ENCODE measurements at regions not wholly inside any gene's neighbourhood (a gene's known extent, or its start where the extent isn't known, plus 50 kb on each side); places are given as distances from the start of the nearest gene placed in this dataset.

GRCh38 chr6:4586469-4586859, 189.7 kb upstream of the CDYL start:
- no peaks in the 10 kb centered on the region for H3K4me1 ChIP-seq (ENCODE audit: insufficient read depth, low read length, poor library complexity, severe bottlenecking)
- H3K27ac ChIP-seq (ENCODE audit: low read depth, low read length, poor library complexity, severe bottlenecking): no peak overlapping the region
- no peak for TF ChIP-seq CTCF (conservative IDR thresholded peaks at IDR 0.05; ENCODE audit: low read length)
- TF ChIP-seq EZH2phosphoT487 (IDR thresholded peaks at IDR 0.05; ENCODE audit: borderline replicate concordance, low read depth, low read length): no peak
- ChIA-PET CTCF (ENCODE audit: unreplicated experiment) (no interaction called here), POLR2A (no interaction called here)
- no peaks in the 10 kb centered on the region for H3K9me3 ChIP-seq (ENCODE audit: low read length)
- H3K4me3 ChIP-seq (ENCODE audit: low read depth, low read length, poor library complexity, severe bottlenecking): no peak overlapping the region
- H3K36me3 ChIP-seq (ENCODE audit: insufficient read depth, low read length): no peaks in the 10 kb centered on the region
- H3K9me2 ChIP-seq (ENCODE audit: insufficient read depth, low read length): no peaks in the 10 kb centered on the region
- H4K20me1 ChIP-seq (ENCODE audit: insufficient read depth, low read length): no peaks in the 10 kb centered on the region
- no peak overlapping the region for H3K4me2 ChIP-seq (ENCODE audit: low read length)
- intact Hi-C loops (cut with micrococcal nuclease; ENCODE audit: unreplicated experiment): no loop called here
- no peaks in the 10 kb centered on the region for H3K79me2 ChIP-seq (ENCODE audit: insufficient read depth, low read depth, low read length)
- no peak for DNase-seq (ENCODE audit: low spot score)
- H2AFZ ChIP-seq (ENCODE audit: low read length): no peak overlapping the region
- no TSS peak for BruUV-seq (replicated peaks)

GRCh38 chr6:4585682-4586468, 190.3 kb upstream of the CDYL start:
- CTCF ChIA-PET (ENCODE audit: unreplicated experiment): no interaction called here
- Histone ChIP-seq H2AFZ (ENCODE audit: low read length) (no peak overlapping the region), H3K4me2 (ENCODE audit: low read length) (no peak overlapping the region), H3K9me3 (ENCODE audit: low read length) (no peaks in the 10 kb centered on the region), H3K27ac (ENCODE audit: low read depth, low read length, poor library complexity, severe bottlenecking) (no peak overlapping the region), H3K4me1 (ENCODE audit: insufficient read depth, low read length, poor library complexity, severe bottlenecking) (no peaks in the 10 kb centered on the region), H3K79me2 (ENCODE audit: insufficient read depth, low read depth, low read length) (no peaks in the 10 kb centered on the region), H4K20me1 (ENCODE audit: insufficient read depth, low read length) (no peaks in the 10 kb centered on the region), H3K4me3 (ENCODE audit: low read depth, low read length, poor library complexity, severe bottlenecking) (no peak overlapping the region), H3K9me2 (ENCODE audit: insufficient read depth, low read length) (no peaks in the 10 kb centered on the region), H3K36me3 (ENCODE audit: insufficient read depth, low read length) (no peaks in the 10 kb centered on the region)
- no peak for DNase-seq (ENCODE audit: low spot score)
- intact Hi-C loops (cut with micrococcal nuclease; ENCODE audit: unreplicated experiment): no loop called here
- POLR2A ChIA-PET: no interaction called here
- TF ChIP-seq CTCF (conservative IDR thresholded peaks at IDR 0.05; ENCODE audit: low read length): no peak
- no peak for TF ChIP-seq EZH2phosphoT487 (IDR thresholded peaks at IDR 0.05; ENCODE audit: borderline replicate concordance, low read depth, low read length)
- BruUV-seq (replicated peaks): no TSS peak

GRCh38 chr6:4584801-4585200, 191.4 kb upstream of the CDYL start:
- Histone ChIP-seq H2AFZ (ENCODE audit: low read length) (no peak overlapping the region), H3K9me3 (ENCODE audit: low read length) (no peaks in the 10 kb centered on the region), H3K4me3 (ENCODE audit: low read depth, low read length, poor library complexity, severe bottlenecking) (no peak overlapping the region), H3K27ac (ENCODE audit: low read depth, low read length, poor library complexity, severe bottlenecking) (no peak overlapping the region), H3K4me2 (ENCODE audit: low read length) (no peak overlapping the region), H3K9me2 (ENCODE audit: insufficient read depth, low read length) (no peaks in the 10 kb centered on the region), H3K4me1 (ENCODE audit: insufficient read depth, low read length, poor library complexity, severe bottlenecking) (no peaks in the 10 kb centered on the region), H3K36me3 (ENCODE audit: insufficient read depth, low read length) (no peaks in the 10 kb centered on the region), H3K79me2 (ENCODE audit: insufficient read depth, low read depth, low read length) (no peaks in the 10 kb centered on the region), H4K20me1 (ENCODE audit: insufficient read depth, low read length) (no peaks in the 10 kb centered on the region)
- DNase-seq (ENCODE audit: low spot score): no peak
- no TSS peak for BruUV-seq (replicated peaks)
- TF ChIP-seq CTCF (conservative IDR thresholded peaks at IDR 0.05; ENCODE audit: low read length) (no peak), EZH2phosphoT487 (IDR thresholded peaks at IDR 0.05; ENCODE audit: borderline replicate concordance, low read depth, low read length) (no peak)
- POLR2A ChIA-PET: no interaction called here
- intact Hi-C loops (cut with micrococcal nuclease; ENCODE audit: unreplicated experiment): no loop called here
- CTCF ChIA-PET (ENCODE audit: unreplicated experiment): no interaction called here
